Cardiac muscle cell (in vitro differentiated cells and primary cell): ENCODE measurements at regions not wholly inside any gene's neighbourhood (a gene's known extent, or its start where the extent isn't known, plus 50 kb on each side); places are given as distances from the start of the nearest gene placed in this dataset.

ENCODE experiments used
- DNase-seq, 2 donors: peaks; one replicate each; pipeline versions ENCODE4 v3.0.0 to v3.0.0-alpha.2; 2010 to 2017; ENCODE audit warnings: low read depth in 1 of 2, low spot score in 1 of 2
- H3K27ac ChIP-seq: fragments of 200-600 bp; sonication (generic); 2 replicates; pipeline ENCODE4 v1.5.1; 2016
- H3K27me3 ChIP-seq: fragments of 200-600 bp; sonication (generic); 2 replicates; pipeline ENCODE4 v1.6.0; 2016; ENCODE audit warnings: control low read depth
- H3K36me3 ChIP-seq: fragments of 200-600 bp; sonication (generic); 2 replicates; pipeline ENCODE4 v1.5.1; 2016; ENCODE audit warnings: control low read depth
- H3K4me1 ChIP-seq: fragments of 200-600 bp; sonication (generic); 2 replicates; pipeline ENCODE4 v1.8.1; 2017; ENCODE audit warnings: low read depth, mild to moderate bottlenecking, mixed run types
- H3K4me3 ChIP-seq: fragments of 200-600 bp; sonication (generic); 2 replicates; pipeline ENCODE4 v1.5.1; 2016; ENCODE audit warnings: mild to moderate bottlenecking
- H3K9me3 ChIP-seq: fragments of 200-600 bp; sonication (generic); 2 replicates; pipeline ENCODE4 v1.5.1; 2017; ENCODE audit warnings: low read depth, mild to moderate bottlenecking, control low read depth
- CTCF ChIP-seq: IDR thresholded peaks from 2 replicates; pipeline ENCODE4 v1.5.1; 2012; ENCODE audit warnings: low read depth, mild to moderate bottlenecking, low read length

- no peak for DNase-seq
- no peak for TF ChIP-seq CTCF
These were observed 108.2 kb upstream of the MED13L start for GRCh38 chr12:116385486-116386217.

GRCh38 chr12:116389326-116389725 lies 111.8 kb upstream of the MED13L start:
- no peak for TF ChIP-seq CTCF
- H3K36me3 ChIP-seq = no peaks in the 10 kb centered on the region
- no peak for DNase-seq
- no peaks in the 10 kb centered on the region for H3K9me3 ChIP-seq
- peaks cover 3% of the 10 kb centered on the region for H3K4me1 ChIP-seq
- H3K27ac ChIP-seq = no peak overlapping the region
- no peaks in the 10 kb centered on the region for H3K27me3 ChIP-seq
- H3K4me3 ChIP-seq = no peak overlapping the region

More at GRCh38 chr12:116385486-116386217, 108.2 kb upstream of the MED13L start:
- Histone ChIP-seq H3K36me3 (no peaks in the 10 kb centered on the region), H3K27me3 (no peaks in the 10 kb centered on the region), H3K4me3 (no peak overlapping the region), H3K27ac (no peak overlapping the region), H3K9me3 (no peaks in the 10 kb centered on the region), H3K4me1 (peaks cover 12% of the 10 kb centered on the region)

- Histone ChIP-seq H3K27ac (no peak overlapping the region), H3K27me3 (no peaks in the 10 kb centered on the region), H3K4me1 (no peaks in the 10 kb centered on the region), H3K9me3 (no peaks in the 10 kb centered on the region), H3K36me3 (no peaks in the 10 kb centered on the region), H3K4me3 (no peak overlapping the region)
- peak in 1 of 2 donors; percentile 94 for DNase-seq
- peak; percentile 8 for TF ChIP-seq CTCF
These were observed 112.5 kb upstream of the MED13L start for GRCh38 chr12:116389990-116390389.

DNA sequence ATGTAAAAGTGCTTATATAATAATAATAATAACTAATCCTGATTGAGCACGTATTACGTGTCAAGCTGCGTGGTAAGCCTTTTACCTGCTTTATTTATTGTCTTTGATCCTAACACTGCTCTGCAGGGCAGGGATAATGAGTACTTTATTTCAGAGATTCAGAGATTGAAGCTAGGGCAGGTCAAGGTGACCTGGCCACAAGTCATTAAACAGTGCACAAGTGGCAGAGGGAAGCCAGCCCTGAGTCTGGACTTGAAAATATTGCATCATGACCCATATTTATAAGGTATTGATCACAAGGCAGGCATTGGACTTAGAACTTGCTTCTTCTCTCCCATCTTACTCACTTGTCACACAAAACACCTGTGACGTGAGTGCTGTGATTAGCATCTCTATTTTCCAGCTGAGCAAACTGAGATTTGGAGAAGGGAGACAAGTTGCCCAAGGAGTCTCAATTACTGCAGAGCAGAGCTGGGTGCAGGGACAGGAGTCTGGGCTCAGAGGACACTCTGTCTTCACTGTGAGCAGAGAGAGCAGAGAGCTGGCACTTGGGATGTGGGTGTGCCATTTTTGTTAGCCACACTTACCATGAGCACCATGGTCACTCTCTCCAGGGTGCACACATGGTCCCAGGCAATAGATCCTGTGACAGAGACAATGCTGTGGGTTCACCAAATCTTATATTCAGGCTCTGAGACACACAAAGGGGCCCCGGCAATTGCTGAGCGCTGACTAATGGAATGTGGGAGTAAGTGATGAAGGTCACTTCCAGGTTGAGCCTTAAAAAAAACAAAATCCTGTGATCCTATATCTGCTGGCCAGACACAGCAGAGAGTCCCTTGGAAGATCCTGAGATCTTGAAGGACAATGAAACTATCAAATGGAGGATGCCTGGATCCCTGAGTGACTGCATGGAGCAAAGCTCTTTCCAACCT lies 113.2 kb upstream of the MED13L start:
- no peak overlapping the region for H3K27ac ChIP-seq
- no peaks in the 10 kb centered on the region for H3K9me3 ChIP-seq
- TF ChIP-seq CTCF = no peak

GRCh38 chr12:116391501-116391900 lies 114.0 kb upstream of the MED13L start:
- Histone ChIP-seq H3K27ac (no peak overlapping the region), H3K4me3 (no peak overlapping the region), H3K4me1 (no peaks in the 10 kb centered on the region), H3K36me3 (no peaks in the 10 kb centered on the region), H3K27me3 (no peaks in the 10 kb centered on the region), H3K9me3 (no peaks in the 10 kb centered on the region)
- no peak for DNase-seq
- no peak for TF ChIP-seq CTCF

More for the DNA sequence above, 113.2 kb upstream of the MED13L start:
- no peaks in the 10 kb centered on the region for H3K36me3 ChIP-seq
- H3K27me3 ChIP-seq = no peaks in the 10 kb centered on the region
- H3K4me1 ChIP-seq = no peaks in the 10 kb centered on the region
- no peak overlapping the region for H3K4me3 ChIP-seq
- no peak for DNase-seq
